WTC11 (cell line): ENCODE measurements at regions not wholly inside any gene's neighbourhood (a gene's known extent, or its start where the extent isn't known, plus 50 kb on each side); places are given as distances from the start of the nearest gene placed in this dataset.
A peak's percentile ranks its signal among the peaks of the same experiment; 100 is the strongest.

ENCODE experiments used
- ATAC-seq: fragments of 200-7000 bp; cut with Tn5 transposase; 2 replicates; pipeline ENCODE4 v1.10.0; 2021; ENCODE audit warnings: mild to moderate bottlenecking, moderate library complexity
- CTCF ChIA-PET: fragments of 300-600 bp; sonication (Branson Sonifier 250); formaldehyde crosslinking; loops from one replicate; lab custom pipeline; 2021; ENCODE audit warnings: antibody characterized with exemption; lab: Charles Lee
- POLR2A ChIA-PET: fragments of 350-600 bp; sonication (Branson Sonifier 250); formaldehyde crosslinking; loops from one replicate; lab custom pipeline; 2021; ENCODE audit warnings: antibody characterized with exemption; lab: Charles Lee
- DNase-seq: peaks from one replicate; pipeline ENCODE4 v3.0.0; 2021; ENCODE audit warnings: low spot score
- H3K27ac Mint-ChIP-seq: 2 replicates; pipeline ENCODE4 v1.8.0; 2021; ENCODE audit warnings: mixed read lengths
- H3K27me3 Mint-ChIP-seq: 2 replicates; pipeline ENCODE4 v1.8.0; 2021; ENCODE audit warnings: low read depth, mild to moderate bottlenecking, moderate library complexity, mixed read lengths
- H3K36me3 Mint-ChIP-seq: 2 replicates; pipeline ENCODE4 v1.8.0; 2021; ENCODE audit warnings: mixed read lengths
- H3K4me1 Mint-ChIP-seq: 2 replicates; pipeline ENCODE4 v1.8.0; 2022; ENCODE audit warnings: mixed read lengths
- H3K4me3 Mint-ChIP-seq: 2 replicates; pipeline ENCODE4 v1.8.0; 2021; ENCODE audit warnings: mild to moderate bottlenecking, moderate library complexity, mixed read lengths
- H3K9me3 Mint-ChIP-seq: 2 replicates; pipeline ENCODE4 v1.8.0; 2021; ENCODE audit warnings: mixed read lengths
- ATF2 ChIP-seq: sonication (generic); formaldehyde crosslinking; IDR thresholded peaks from 2 replicates; pipeline ENCODE4 v1.8.1; 2022; ENCODE audit warnings: low read depth, missing genetic modification reagents, borderline replicate concordance
- ATF3 ChIP-seq: sonication (generic); formaldehyde crosslinking; conservative IDR thresholded peaks from 2 replicates; pipeline ENCODE4 v1.8.1; 2022; ENCODE audit warnings: mild to moderate bottlenecking, missing genetic modification reagents
- CREM ChIP-seq: sonication (generic); formaldehyde crosslinking; IDR thresholded peaks from 2 replicates; pipeline ENCODE4 v1.8.1; 2022; ENCODE audit warnings: mild to moderate bottlenecking, missing genetic modification reagents, moderate library complexity
- HMGA2 ChIP-seq: fragments of 250-450 bp; sonication (Bioruptor Pico); IDR thresholded peaks from 2 replicates; pipeline ENCODE4 v1.4.0; 2021; ENCODE audit warnings: mild to moderate bottlenecking, moderate library complexity
- HMGXB4 ChIP-seq: sonication (generic); formaldehyde crosslinking; IDR thresholded peaks from 2 replicates; pipeline ENCODE4 v1.8.1; 2023; ENCODE audit warnings: mild to moderate bottlenecking, moderate library complexity, missing genetic modification reagents
- JAZF1 ChIP-seq: fragments of 250-450 bp; sonication (Bioruptor Pico); IDR thresholded peaks from 2 replicates; pipeline ENCODE4 v1.9.0; 2021; ENCODE audit warnings: moderate library complexity, mild to moderate bottlenecking, inconsistent platforms
- MLX ChIP-seq: sonication (generic); formaldehyde crosslinking; IDR thresholded peaks from 2 replicates; pipeline ENCODE4 v1.8.1; 2023; ENCODE audit warnings: mild to moderate bottlenecking, missing genetic modification reagents, moderate library complexity
- MXD4 ChIP-seq: fragments of 250-450 bp; sonication (Bioruptor Pico); IDR thresholded peaks from 2 replicates; pipeline ENCODE4 v1.8.0; 2021; ENCODE audit warnings: mild to moderate bottlenecking, moderate library complexity, borderline replicate concordance
- NR2C2 ChIP-seq: sonication (generic); formaldehyde crosslinking; IDR thresholded peaks from 2 replicates; pipeline ENCODE4 v1.8.0; 2022; ENCODE audit warnings: mild to moderate bottlenecking, missing genetic modification reagents
- NR3C1 ChIP-seq: sonication (generic); formaldehyde crosslinking; conservative IDR thresholded peaks from 2 replicates; pipeline ENCODE4 v1.8.1; 2023; ENCODE audit warnings: low read depth, mild to moderate bottlenecking, missing genetic modification reagents
- SMAD3 ChIP-seq: sonication (generic); formaldehyde crosslinking; IDR thresholded peaks from 2 replicates; pipeline ENCODE4 v1.8.0; 2022; ENCODE audit warnings: missing genetic modification reagents, mild to moderate bottlenecking, borderline replicate concordance
- SMAD4 ChIP-seq: sonication (generic); formaldehyde crosslinking; IDR thresholded peaks from 2 replicates; pipeline ENCODE4 v1.8.0; 2022; ENCODE audit warnings: mild to moderate bottlenecking, missing genetic modification reagents
- SP1 ChIP-seq: sonication (generic); formaldehyde crosslinking; conservative IDR thresholded peaks from 2 replicates; pipeline ENCODE4 v1.8.1; 2022; ENCODE audit warnings: missing genetic modification reagents
- TCF7 ChIP-seq: sonication (generic); formaldehyde crosslinking; IDR thresholded peaks from 2 replicates; pipeline ENCODE4 v1.8.0; 2022; ENCODE audit warnings: mild to moderate bottlenecking, low read depth, missing genetic modification reagents, moderate library complexity
- TEAD4 ChIP-seq: sonication (generic); formaldehyde crosslinking; IDR thresholded peaks from 2 replicates; pipeline ENCODE4 v1.8.0; 2022; ENCODE audit warnings: mild to moderate bottlenecking, missing genetic modification reagents
- TP53 ChIP-seq: sonication (generic); formaldehyde crosslinking; IDR thresholded peaks from 2 replicates; pipeline ENCODE4 v1.8.1; 2023; ENCODE audit warnings: mild to moderate bottlenecking, missing genetic modification reagents
- USF1 ChIP-seq: sonication (generic); formaldehyde crosslinking; IDR thresholded peaks from 2 replicates; pipeline ENCODE4 v1.8.0; 2022; ENCODE audit warnings: mild to moderate bottlenecking, missing genetic modification reagents
- USF2 ChIP-seq: sonication (generic); formaldehyde crosslinking; IDR thresholded peaks from 2 replicates; pipeline ENCODE4 v1.8.1; 2023; ENCODE audit warnings: mild to moderate bottlenecking, missing genetic modification reagents, moderate library complexity
- ZNF232 ChIP-seq: sonication (generic); formaldehyde crosslinking; IDR thresholded peaks from 2 replicates; pipeline ENCODE4 v1.8.0; 2022; ENCODE audit warnings: mild to moderate bottlenecking, missing genetic modification reagents
- ZNF396 ChIP-seq: fragments of 250-450 bp; sonication (Bioruptor Pico); IDR thresholded peaks from 2 replicates; pipeline ENCODE4 v1.8.0; 2021; ENCODE audit warnings: mild to moderate bottlenecking, moderate library complexity, borderline replicate concordance

GRCh38 chr18:55018602-55019001 lies 59.3 kb upstream of the CCDC68 start (continued):
- no peak for TF ChIP-seq HMGXB4 (CRISPR knock-in tag)
- TF ChIP-seq JAZF1 (CRISPR knock-in tag), result no peak
- no peak for TF ChIP-seq SMAD4 (CRISPR knock-in tag)
- TF ChIP-seq MXD4, result no peak
- no peak for TF ChIP-seq USF1
- TF ChIP-seq TP53, result no peak
- TF ChIP-seq NR2C2 (CRISPR knock-in tag), result no peak
- no peak for TF ChIP-seq MLX (CRISPR knock-in tag)
- no peak for TF ChIP-seq ZNF232 (CRISPR knock-in tag)
- TF ChIP-seq ATF2 (CRISPR knock-in tag), result no peak
- no peak for TF ChIP-seq ATF3
- no peak for TF ChIP-seq ZNF396 (CRISPR knock-in tag)

GRCh38 chr18:55014095-55014494 lies 54.8 kb upstream of the CCDC68 start:
- ChIA-PET POLR2A (no interaction called here), CTCF (interaction anchor here (1.1 kb wide), 1 partner anchor 18 kb away, joined by 3 read pairs; no protein-coding TSS in a partner anchor)
- DNase-seq (no peak), ATAC-seq (no peak)
- H3K27me3 Mint-ChIP-seq, result peaks cover 4% of the 10 kb centered on the region; the same call in 1 of the 2 replicates
- no peaks in the 10 kb centered on the region for H3K36me3 Mint-ChIP-seq
- peaks cover 23% of the 10 kb centered on the region for H3K4me1 Mint-ChIP-seq
- H3K27ac Mint-ChIP-seq, result peak overlapping the region; percentile 95; the same call in 1 of the 2 replicates
- H3K4me3 Mint-ChIP-seq, result no peak overlapping the region
- no peak for TF ChIP-seq TEAD4 (CRISPR knock-in tag)
- H3K9me3 Mint-ChIP-seq, result no peaks in the 10 kb centered on the region

- DNase-seq (no peak), ATAC-seq (peak; percentile 24; the same call in 1 of the 2 replicates)
- POLR2A ChIA-PET, result interaction anchor here (0.5 to 0.6 kb wide), 2 partner anchors 31 to 225 kb away, joined by 3 read pairs; no protein-coding TSS in a partner anchor
- Mint-ChIP-seq H3K4me1 (peaks cover 23% of the 10 kb centered on the region), H3K36me3 (no peaks in the 10 kb centered on the region), H3K27ac (peak overlapping the region; percentile 95), H3K9me3 (no peaks in the 10 kb centered on the region), H3K4me3 (no peak overlapping the region), H3K27me3 (peaks cover 4% of the 10 kb centered on the region; the same call in 1 of the 2 replicates)
- CTCF ChIA-PET, result interaction anchor here (1.1 kb wide), 1 partner anchor 19 kb away, joined by 3 read pairs; no protein-coding TSS in a partner anchor
- TF ChIP-seq ATF3, result no peak
- TF ChIP-seq TCF7 (CRISPR knock-in tag), result no peak
- TF ChIP-seq TEAD4 (CRISPR knock-in tag), result no peak
- no peak for TF ChIP-seq HMGA2 (CRISPR knock-in tag)
- no peak for TF ChIP-seq SMAD3 (CRISPR knock-in tag)
- TF ChIP-seq CREM (CRISPR knock-in tag), result no peak
- no peak for TF ChIP-seq NR3C1 (CRISPR knock-in tag)
- TF ChIP-seq SP1 (CRISPR knock-in tag), result no peak
- no peak for TF ChIP-seq USF2 (CRISPR knock-in tag)
These were observed 54.4 kb upstream of the CCDC68 start for GRCh38 chr18:55013685-55014084.
